Neutrophil (primary cell): ENCODE measurements at regions not wholly inside any gene's neighbourhood (a gene's known extent, or its start where the extent isn't known, plus 50 kb on each side); places are given as distances from the start of the nearest gene placed in this dataset.

ENCODE experiments used
- H3K27ac ChIP-seq: fragments of 200-600 bp; sonication (generic); 2 replicates; pipeline ENCODE4 v1.5.1; 2016; ENCODE audit warnings: mild to moderate bottlenecking, moderate library complexity
- H3K27me3 ChIP-seq: fragments of 200-600 bp; sonication (generic); 2 replicates; pipeline ENCODE4 v1.6.0; 2016; ENCODE audit warnings: mild to moderate bottlenecking
- H3K36me3 ChIP-seq: fragments of 200-600 bp; sonication (generic); 2 replicates; pipeline ENCODE4 v1.5.1; 2017
- H3K4me1 ChIP-seq, 2 experiments: fragments of 200-600 bp in 1 of 2; sonication (generic) in 1 of 2; 1 replicate in 1 of 2; 2 replicates in 1 of 2; pipeline versions ENCODE4 v1.5.1 to v1.6.1; 2013 to 2016; ENCODE audit warnings: low read depth in 1 of 2, low read length in 1 of 2, mild to moderate bottlenecking in 1 of 2, moderate library complexity in 1 of 2; ENCODE audit not compliant: control insufficient read depth in 1 of 2, insufficient read depth in 1 of 2
- H3K4me3 ChIP-seq, 2 experiments: fragments of 200-600 bp in 1 of 2; sonication (generic) in 1 of 2; 1 replicate in 1 of 2; 2 replicates in 1 of 2; pipeline ENCODE4 v1.5.1; 2013 to 2016; ENCODE audit warnings: low read depth in 1 of 2, low read length in 1 of 2, mild to moderate bottlenecking in 1 of 2, moderate library complexity in 1 of 2
- H3K9me3 ChIP-seq: fragments of 200-600 bp; sonication (generic); 2 replicates; pipeline ENCODE4 v1.5.1; 2016
- CTCF ChIP-seq: fragments of 200-600 bp; sonication (generic); IDR thresholded peaks from 2 replicates; pipeline ENCODE4 v1.5.1; 2016; ENCODE audit warnings: antibody characterized with exemption

GRCh38 chr7:49060743-49061142, 136.4 kb downstream of the CDC14C start:
- no peak overlapping the region for H3K27ac ChIP-seq
- no peaks in the 10 kb centered on the region for H3K27me3 ChIP-seq
- H3K9me3 ChIP-seq, result no peaks in the 10 kb centered on the region
- TF ChIP-seq CTCF, result no peak
- no peaks in the 10 kb centered on the region for H3K36me3 ChIP-seq
- H3K4me1 ChIP-seq, result no peaks in the 10 kb centered on the region
- H3K4me3 ChIP-seq, result no peak overlapping the region

- no peaks in the 10 kb centered on the region for H3K9me3 ChIP-seq
- no peak overlapping the region for H3K27ac ChIP-seq
- H3K36me3 ChIP-seq, result no peaks in the 10 kb centered on the region
- no peaks in the 10 kb centered on the region for H3K27me3 ChIP-seq
- no peaks in the 10 kb centered on the region for H3K4me1 ChIP-seq
- no peak for TF ChIP-seq CTCF
- no peak overlapping the region for H3K4me3 ChIP-seq
These were observed 150.2 kb downstream of the CDC14C start for GRCh38 chr7:49074538-49074937.

GRCh38 chr7:49080896-49081475, 156.6 kb downstream of the CDC14C start:
- Histone ChIP-seq H3K36me3 (no peaks in the 10 kb centered on the region), H3K4me1 (no peaks in the 10 kb centered on the region), H3K4me3 (no peak overlapping the region), H3K27me3 (no peaks in the 10 kb centered on the region), H3K27ac (no peak overlapping the region), H3K9me3 (no peaks in the 10 kb centered on the region)
- TF ChIP-seq CTCF, result no peak

- no peaks in the 10 kb centered on the region for H3K9me3 ChIP-seq
- H3K4me1 ChIP-seq, result no peaks in the 10 kb centered on the region
- no peak overlapping the region for H3K27ac ChIP-seq
- no peaks in the 10 kb centered on the region for H3K27me3 ChIP-seq
- H3K4me3 ChIP-seq, result no peak overlapping the region
- H3K36me3 ChIP-seq, result no peaks in the 10 kb centered on the region
- no peak for TF ChIP-seq CTCF
These were observed 163.7 kb downstream of the CDC14C start for GRCh38 chr7:49088017-49088416.

GRCh38 chr7:49089717-49090116, 165.4 kb downstream of the CDC14C start:
- Histone ChIP-seq H3K4me1 (no peaks in the 10 kb centered on the region), H3K27me3 (no peaks in the 10 kb centered on the region), H3K36me3 (no peaks in the 10 kb centered on the region), H3K4me3 (no peak overlapping the region), H3K9me3 (no peaks in the 10 kb centered on the region), H3K27ac (no peak overlapping the region)
- TF ChIP-seq CTCF, result no peak

GRCh38 chr7:49091089-49091488, 166.7 kb downstream of the CDC14C start:
- no peaks in the 10 kb centered on the region for H3K36me3 ChIP-seq
- H3K27ac ChIP-seq, result no peak overlapping the region
- no peak for TF ChIP-seq CTCF

More at GRCh38 chr7:49091089-49091488, 166.7 kb downstream of the CDC14C start:
- H3K4me3 ChIP-seq, result no peak overlapping the region
- H3K9me3 ChIP-seq, result no peaks in the 10 kb centered on the region
- H3K27me3 ChIP-seq, result no peaks in the 10 kb centered on the region
- no peaks in the 10 kb centered on the region for H3K4me1 ChIP-seq
